HepG2 (cell line): ENCODE measurements at regions not wholly inside any gene's neighbourhood (a gene's known extent, or its start where the extent isn't known, plus 50 kb on each side); places are given as distances from the start of the nearest gene placed in this dataset.

ENCODE experiments used
- ATAC-seq: fragments of 200-7000 bp; cut with Tn5 transposase; 3 replicates; pipeline ENCODE4 v1.9.1; 2020; ENCODE audit warnings: mild to moderate bottlenecking, moderate library complexity
- BruUV-seq: library from RNA; stranded (reverse); fragments of 400-500 nt; replicated peaks from 2 replicates; lab custom pipeline; 2021; lab: Mats Ljungman, UMichigan
- CTCF ChIA-PET: fragments of 300-600 bp; formaldehyde crosslinking; extraction: SDS; loops from one replicate; lab custom pipeline; 2021; ENCODE audit warnings: low total read pairs, inconsistent platforms, low intra/inter-chr PET ratio; lab: Yijun Ruan, JAX
- POLR2A ChIA-PET: fragments of 350-600 bp; sonication (Branson Sonifier 250); formaldehyde crosslinking; loops from one replicate; lab custom pipeline; 2020; ENCODE audit warnings: antibody characterized with exemption, inconsistent platforms; lab: Yijun Ruan, JAX
- DNase-seq: peaks from one replicate; pipeline ENCODE4 v3.0.0-alpha.2; 2015; ENCODE audit warnings: low spot score
- FAIRE-seq: peaks from 3 replicates; lab custom pipeline; 2011; peaks lifted over from hg19 to GRCh38; lab: Jason Lieb, UNC
- H2AFZ ChIP-seq: one replicate; pipeline ENCODE4 v1.6.1; 2011; ENCODE audit warnings: low read length, inconsistent platforms
- H3K27ac ChIP-seq: fragments of 300-600 bp; 3 replicates; pipeline ENCODE4 v1.8.0; 2011; ENCODE audit warnings: mixed run types, mild to moderate bottlenecking, mixed read lengths, low read length, inconsistent platforms; ENCODE audit not compliant: insufficient read depth; ENCODE audit errors: extremely low read length
- H3K27me3 ChIP-seq, 2 experiments: fragments of 200-600 bp in 1 of 2; 2 replicates in 1 of 2; 3 replicates in 1 of 2; pipeline versions ENCODE4 v1.6.0 to v1.8.0; 2011; ENCODE audit warnings: low read length in 2 of 2, mild to moderate bottlenecking in 2 of 2, moderate library complexity in 2 of 2, inconsistent platforms in 1 of 2; ENCODE audit not compliant: insufficient read depth in 2 of 2, control insufficient read depth in 1 of 2
- H3K36me3 ChIP-seq, 2 experiments: fragments of 200-600 bp in 1 of 2; replicated peaks in 1 of 2; 2 replicates in 1 of 2; 3 replicates in 1 of 2; pipeline versions ENCODE4 v1.5.1 to v1.8.0; 2011; ENCODE audit warnings: low read length in 2 of 2, inconsistent platforms in 1 of 2; ENCODE audit not compliant: insufficient read depth in 2 of 2, control insufficient read depth in 1 of 2
- H3K4me1 ChIP-seq: 2 replicates; pipeline ENCODE4 v1.5.1; 2012; ENCODE audit warnings: low read length, inconsistent platforms; ENCODE audit not compliant: insufficient read depth
- H3K4me2 ChIP-seq: 2 replicates; pipeline ENCODE4 v1.6.0; 2011; ENCODE audit warnings: low read depth, low read length, inconsistent platforms
- H3K4me3 ChIP-seq, 3 experiments: fragments of 200-600 bp in 1 of 3; sonication (generic), shearing (Covaris generic) in 1 of 3; replicated peaks in 1 of 3; 2 replicates each; pipeline ENCODE4 v1.5.1; 2011 to 2016; ENCODE audit warnings: low read length in 3 of 3, inconsistent platforms in 2 of 3, low read depth in 2 of 3, mild to moderate bottlenecking in 2 of 3, control low read depth in 1 of 3, mixed read lengths in 1 of 3; ENCODE audit not compliant: insufficient read depth in 1 of 3
- H3K79me2 ChIP-seq: one replicate; pipeline ENCODE4 v1.6.1; 2011; ENCODE audit warnings: low read length, inconsistent platforms; ENCODE audit not compliant: insufficient read depth
- H3K9ac ChIP-seq: 2 replicates; pipeline ENCODE4 v1.6.0; 2011; ENCODE audit warnings: mild to moderate bottlenecking, low read depth, low read length, inconsistent platforms; ENCODE audit not compliant: insufficient read depth
- H3K9me3 ChIP-seq: 2 replicates; pipeline ENCODE4 v1.5.1; 2012; ENCODE audit warnings: mild to moderate bottlenecking, low read length
- H4K20me1 ChIP-seq: 2 replicates; pipeline ENCODE4 v1.6.0; 2011; ENCODE audit warnings: inconsistent platforms, mild to moderate bottlenecking, low read length, moderate library complexity; ENCODE audit not compliant: insufficient read depth
- CREB1 ChIP-seq, 2 experiments: fragments of 450-650 bp in 1 of 2; IDR thresholded peaks; 2 replicates each; pipeline ENCODE4 v1.6.1; 2016 to 2017; ENCODE audit warnings: control low read depth in 1 of 2, mild to moderate bottlenecking in 1 of 2, missing compliant biosample characterization in 1 of 2, missing genetic modification characterization in 1 of 2
- HNRNPK ChIP-seq: fragments of 200-400 bp; formaldehyde crosslinking; IDR thresholded peaks from 2 replicates; pipeline ENCODE4 v1.6.1; 2018; ENCODE audit warnings: low read length, low read depth, moderate library complexity, mild to moderate bottlenecking; ENCODE audit not compliant: poor library complexity, severe bottlenecking
- MAFF ChIP-seq: IDR thresholded peaks from 2 replicates; pipeline ENCODE4 v1.6.1; 2011; ENCODE audit warnings: low read depth, low read length, improper control_type of control experiment
- MAFK ChIP-seq, 2 experiments: IDR thresholded peaks in 1 of 2; conservative IDR thresholded peaks in 1 of 2; 2 replicates each; pipeline ENCODE4 v1.6.1; 2011; ENCODE audit warnings: improper control_type of control experiment in 2 of 2, low read length in 2 of 2
- RFX1 ChIP-seq: fragments of 450-650 bp; IDR thresholded peaks from 2 replicates; pipeline ENCODE4 v1.6.1; 2017
- ZBTB21 ChIP-seq: sonication (generic); formaldehyde crosslinking; IDR thresholded peaks from 2 replicates; pipeline ENCODE4 v1.4.0; 2020; ENCODE audit warnings: missing genetic modification reagents
- ZBTB3 ChIP-seq: sonication (generic); formaldehyde crosslinking; IDR thresholded peaks from 2 replicates; pipeline ENCODE4 v1.4.0; 2020; ENCODE audit warnings: low read depth, mild to moderate bottlenecking, moderate library complexity, missing genetic modification reagents, borderline replicate concordance
- ZNF207 ChIP-seq: fragments of 450-650 bp; IDR thresholded peaks from 2 replicates; pipeline ENCODE4 v1.6.1; 2016; ENCODE audit warnings: antibody characterized with exemption, borderline replicate concordance
- ZNF335 ChIP-seq: sonication (generic); formaldehyde crosslinking; IDR thresholded peaks from 2 replicates; pipeline ENCODE4 v1.4.0; 2020; ENCODE audit warnings: missing genetic modification reagents
- ZNF780A ChIP-seq: sonication (generic); formaldehyde crosslinking; IDR thresholded peaks from 2 replicates; pipeline ENCODE4 v1.8.0; 2022; ENCODE audit warnings: mild to moderate bottlenecking, missing genetic modification reagents, moderate library complexity
- ZNF839 ChIP-seq: sonication (generic); formaldehyde crosslinking; IDR thresholded peaks from 2 replicates; pipeline ENCODE4 v1.4.0; 2020; ENCODE audit warnings: missing genetic modification reagents, mild to moderate bottlenecking, borderline replicate concordance
- WGBS: methylation state at CpG from one replicate; pipeline ENCODE4 v1.1.6; 2017; ENCODE audit warnings: low lambda C conversion rate; 5-methylcytosine and 5-hydroxymethylcytosine counted together
- in situ Hi-C: cut with HindIII; loops from 2 replicates; pipeline ENCODE4 v1.10.0; 2017; ENCODE audit warnings: low pct_unique_long_range_greater_than_20kb; ENCODE audit not compliant: extremely low pct_ligation_motif_present
- intact Hi-C: fragments of 100-400 bp; cut with micrococcal nuclease; formaldehyde crosslinking; loops from one replicate; pipeline ENCODE4 v1.10.0; 2022; ENCODE audit not compliant: unreplicated experiment
- TF ChIP-seq, protein P1 (sequence below): sonication (generic); formaldehyde crosslinking; IDR thresholded peaks from 2 replicates; pipeline ENCODE4 v1.4.0; 2020; ENCODE audit warnings: mild to moderate bottlenecking, missing genetic modification reagents

DNA sequence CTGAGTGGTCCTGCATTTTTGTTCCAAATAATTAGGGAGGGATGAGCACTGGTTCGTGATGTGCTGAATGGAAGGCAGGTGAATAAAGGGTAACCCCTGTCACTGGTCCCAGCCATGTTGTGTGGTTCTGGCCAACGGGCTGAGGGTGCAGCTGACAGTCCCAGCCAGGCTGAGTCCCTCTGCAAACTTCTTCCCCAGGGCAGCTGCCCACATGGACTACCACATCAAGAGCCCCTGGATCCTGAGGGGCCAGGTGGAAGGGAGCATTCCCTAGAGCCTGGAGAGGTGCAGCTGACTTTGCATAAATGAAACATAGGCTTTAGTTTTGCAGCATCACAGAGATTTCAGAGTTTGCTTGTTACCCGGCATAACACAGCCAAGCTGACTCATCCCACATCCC lies 219.8 kb upstream of the MYT1L start:
- H3K9ac ChIP-seq, result no peak overlapping the region

More for the DNA sequence above, 219.8 kb upstream of the MYT1L start:
- CTCF ChIA-PET, result no interaction called here
- Histone ChIP-seq H3K36me3 (no peaks in the 10 kb centered on the region), H3K9me3 (peaks cover 18% of the 10 kb centered on the region; the same call in 1 of the 2 replicates), H4K20me1 (no peaks in the 10 kb centered on the region), H3K27ac (no peak overlapping the region), H3K4me2 (no peak overlapping the region), H3K27me3 (peaks cover 0 to 4% of the 10 kb centered on the region in 2 experiments; a peak in 2 of 5 replicates), H2AFZ (no peak overlapping the region), H3K4me1 (no peaks in the 10 kb centered on the region), H3K79me2 (no peaks in the 10 kb centered on the region), H3K4me3 (no peak overlapping the region)
- ATAC-seq (no peak), DNase-seq (no peak), FAIRE-seq (no peak)
- 8% methylated on average over 3 of the region's 3 CpGs for WGBS
- BruUV-seq, result no TSS peak
- POLR2A ChIA-PET, result no interaction called here
- TF ChIP-seq MAFK (conservative IDR thresholded peaks at IDR 0.05 in 1 of 2, IDR thresholded peaks at IDR 0.05 in 1 of 2; ENCODE audit: low read length in 2 of 2), result 0 out of 4 replicates have a peak, but pooled peaks of 1 of the 2 experiments have one; percentile 35
- no peak for TF ChIP-seq ZNF839 (CRISPR knock-in tag)
- no peak for TF ChIP-seq HNRNPK
- no peak for TF ChIP-seq ZBTB21
- TF ChIP-seq, protein P1, sequence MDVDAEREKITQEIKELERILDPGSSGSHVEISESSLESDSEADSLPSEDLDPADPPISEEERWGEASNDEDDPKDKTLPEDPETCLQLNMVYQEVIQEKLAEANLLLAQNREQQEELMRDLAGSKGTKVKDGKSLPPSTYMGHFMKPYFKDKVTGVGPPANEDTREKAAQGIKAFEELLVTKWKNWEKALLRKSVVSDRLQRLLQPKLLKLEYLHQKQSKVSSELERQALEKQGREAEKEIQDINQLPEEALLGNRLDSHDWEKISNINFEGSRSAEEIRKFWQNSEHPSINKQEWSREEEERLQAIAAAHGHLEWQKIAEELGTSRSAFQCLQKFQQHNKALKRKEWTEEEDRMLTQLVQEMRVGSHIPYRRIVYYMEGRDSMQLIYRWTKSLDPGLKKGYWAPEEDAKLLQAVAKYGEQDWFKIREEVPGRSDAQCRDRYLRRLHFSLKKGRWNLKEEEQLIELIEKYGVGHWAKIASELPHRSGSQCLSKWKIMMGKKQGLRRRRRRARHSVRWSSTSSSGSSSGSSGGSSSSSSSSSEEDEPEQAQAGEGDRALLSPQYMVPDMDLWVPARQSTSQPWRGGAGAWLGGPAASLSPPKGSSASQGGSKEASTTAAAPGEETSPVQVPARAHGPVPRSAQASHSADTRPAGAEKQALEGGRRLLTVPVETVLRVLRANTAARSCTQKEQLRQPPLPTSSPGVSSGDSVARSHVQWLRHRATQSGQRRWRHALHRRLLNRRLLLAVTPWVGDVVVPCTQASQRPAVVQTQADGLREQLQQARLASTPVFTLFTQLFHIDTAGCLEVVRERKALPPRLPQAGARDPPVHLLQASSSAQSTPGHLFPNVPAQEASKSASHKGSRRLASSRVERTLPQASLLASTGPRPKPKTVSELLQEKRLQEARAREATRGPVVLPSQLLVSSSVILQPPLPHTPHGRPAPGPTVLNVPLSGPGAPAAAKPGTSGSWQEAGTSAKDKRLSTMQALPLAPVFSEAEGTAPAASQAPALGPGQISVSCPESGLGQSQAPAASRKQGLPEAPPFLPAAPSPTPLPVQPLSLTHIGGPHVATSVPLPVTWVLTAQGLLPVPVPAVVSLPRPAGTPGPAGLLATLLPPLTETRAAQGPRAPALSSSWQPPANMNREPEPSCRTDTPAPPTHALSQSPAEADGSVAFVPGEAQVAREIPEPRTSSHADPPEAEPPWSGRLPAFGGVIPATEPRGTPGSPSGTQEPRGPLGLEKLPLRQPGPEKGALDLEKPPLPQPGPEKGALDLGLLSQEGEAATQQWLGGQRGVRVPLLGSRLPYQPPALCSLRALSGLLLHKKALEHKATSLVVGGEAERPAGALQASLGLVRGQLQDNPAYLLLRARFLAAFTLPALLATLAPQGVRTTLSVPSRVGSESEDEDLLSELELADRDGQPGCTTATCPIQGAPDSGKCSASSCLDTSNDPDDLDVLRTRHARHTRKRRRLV (CRISPR knock-in tag), result no peak
- TF ChIP-seq ZBTB3, result no peak
- no peak for TF ChIP-seq ZNF780A (CRISPR knock-in tag)
- no peak for TF ChIP-seq RFX1
- no peak for TF ChIP-seq ZNF335 (CRISPR knock-in tag)
- TF ChIP-seq MAFF, result 0 out of 2 replicates have a peak, but pooled peaks have one; percentile 3
- no peak for TF ChIP-seq ZNF207
- no peak for TF ChIP-seq CREB1 (IDR thresholded peaks at IDR 0.05)
- TF ChIP-seq CREB1 (CRISPR knock-in tag; IDR thresholded peaks at IDR 0.05), result no peak
- in situ Hi-C loops, result no loop called here
- intact Hi-C loops, result no loop called here
